MM.1S (cell line): ENCODE measurements at regions not wholly inside any gene's neighbourhood (a gene's known extent, or its start where the extent isn't known, plus 50 kb on each side); places are given as distances from the start of the nearest gene placed in this dataset.

Experiments used
- CTCF ChIP-seq: fragments of 300-600 bp; sonication (generic); IDR thresholded peaks from 2 replicates; pipeline ENCODE4 v1.5.1; 2016; ENCODE audit warnings: antibody characterized with exemption, low read length, mixed read lengths
- EZH2 ChIP-seq: fragments of 300-600 bp; sonication (generic); optimal IDR thresholded peaks from 2 replicates; pipeline ENCODE3; 2017; ENCODE audit warnings: low read depth, mild to moderate bottlenecking, antibody characterized with exemption, low read length, mixed read lengths

- TF ChIP-seq CTCF (no peak), EZH2 (no peak)
These were observed 232.3 kb upstream of the B3GALT2 start for GRCh38 chr1:193418745-193419058.
